Aorta (tissue), 5 donors: ENCODE measurements at regions not wholly inside any gene's neighbourhood (a gene's known extent, or its start where the extent isn't known, plus 50 kb on each side); places are given as distances from the start of the nearest gene placed in this dataset.

Experiments
- ATAC-seq: fragments of 200-7000 bp; cut with Tn5 transposase; one replicate; pipeline ENCODE4 v1.9.1; 2022; ENCODE audit warnings: moderate library complexity; ENCODE audit not compliant: low FRiP score
- DNase-seq, 2 donors: peaks; one replicate each; pipeline ENCODE4 v3.0.0-alpha.2; 2020
- H3K27ac ChIP-seq, 2 donors: one replicate each; pipeline ENCODE4 v1.5.1; 2013; ENCODE audit warnings: low read length in 2 of 2, mild to moderate bottlenecking in 2 of 2, moderate library complexity in 2 of 2, control low read depth in 1 of 2, inconsistent platforms in 1 of 2, low read depth in 1 of 2
- H3K27me3 ChIP-seq, 2 donors: one replicate each; pipeline ENCODE4 v1.6.1; 2013; ENCODE audit warnings: control low read depth in 1 of 2, low read length in 1 of 2, mild to moderate bottlenecking in 1 of 2, moderate library complexity in 1 of 2; ENCODE audit not compliant: insufficient read depth in 2 of 2, control insufficient read depth in 1 of 2
- H3K36me3 ChIP-seq, 2 donors: one replicate each; pipeline ENCODE4 v1.6.1; 2013; ENCODE audit warnings: control low read depth in 1 of 2, low read length in 1 of 2, mild to moderate bottlenecking in 1 of 2; ENCODE audit not compliant: insufficient read depth in 2 of 2, control insufficient read depth in 1 of 2
- H3K4me1 ChIP-seq, 2 donors: one replicate each; pipeline ENCODE4 v1.6.1; 2013; ENCODE audit warnings: low read length in 2 of 2, control low read depth in 1 of 2, mild to moderate bottlenecking in 1 of 2, moderate library complexity in 1 of 2; ENCODE audit not compliant: insufficient read depth in 2 of 2, control insufficient read depth in 1 of 2
- H3K4me3 ChIP-seq, 2 donors: one replicate each; pipeline ENCODE4 v1.5.1; 2013; ENCODE audit warnings: low read length in 2 of 2, control low read depth in 1 of 2, mild to moderate bottlenecking in 1 of 2
- H3K9me3 ChIP-seq: one replicate; pipeline ENCODE4 v1.6.1; 2013; ENCODE audit warnings: mild to moderate bottlenecking, low read length; ENCODE audit not compliant: control insufficient read depth
- WGBS, 2 donors: extraction: QIAGEN DNeasy Blood & Tissue Kit; methylation state at CpG; one replicate each; pipeline ENCODE4 v1.1.7; 2013; 5-methylcytosine and 5-hydroxymethylcytosine counted together
- intact Hi-C, 2 donors: fragments of 100-400 bp; cut with DNase I; formaldehyde crosslinking; loops; one replicate each; pipeline versions ENCODE4 v1.14.2 to v1.15.0; 2022
- donor health status: healthy with polysubstance abuse.
- donor health status: Bipolar disorder and iron deficiency.
- donor health status: DM: no; HTN: no; CAD: no.
- donor health status: DM: no; HTN: no; CAD: no.
- donor health status: DM: yes; HTN: yes; CAD: no.

DNA sequence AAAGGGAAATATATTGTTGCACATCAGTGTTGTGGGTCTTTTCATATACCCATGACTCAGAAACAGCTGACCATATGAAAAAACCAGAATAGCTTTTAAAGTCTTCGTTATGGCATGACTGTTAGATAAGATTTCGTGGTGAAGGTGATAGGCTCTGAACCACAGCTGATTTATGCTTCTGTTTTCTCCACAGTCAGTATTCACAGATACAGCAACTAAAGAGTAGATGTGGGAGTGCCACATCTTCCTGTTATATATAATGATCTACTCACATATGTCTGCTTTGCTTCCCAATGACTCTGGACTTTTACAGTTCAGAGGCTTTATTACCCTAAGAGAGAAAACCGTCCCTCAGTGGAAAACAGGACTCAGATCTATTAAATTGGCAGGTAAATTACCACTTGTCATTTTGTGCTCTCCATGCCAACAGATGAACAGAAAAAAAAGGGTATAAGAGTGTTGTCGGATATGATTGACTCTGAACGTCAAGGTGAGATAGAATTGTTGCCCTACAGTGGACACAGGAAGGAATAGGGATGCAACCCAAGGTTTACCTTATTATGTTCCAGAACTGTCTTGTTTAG lies 1037.1 kb downstream of the GALC start:
- Histone ChIP-seq H3K4me1 (no peaks in the 10 kb centered on the region), H3K27me3 (no peaks in the 10 kb centered on the region), H3K4me3 (no peak overlapping the region), H3K9me3 (no peaks in the 10 kb centered on the region), H3K36me3 (no peaks in the 10 kb centered on the region), H3K27ac (no peak overlapping the region)
- DNase-seq (no peak), ATAC-seq (no peak)
- intact Hi-C loops, result no loop called here
- WGBS, 2 donors, result 61 to 67% methylated on average over 5 of the region's 5 CpGs

GRCh38 chr14:86954623-86955022 lies 1038.4 kb downstream of the GALC start:
- Histone ChIP-seq H3K27me3 (no peaks in the 10 kb centered on the region), H3K4me1 (no peaks in the 10 kb centered on the region), H3K9me3 (no peaks in the 10 kb centered on the region), H3K36me3 (no peaks in the 10 kb centered on the region), H3K27ac (no peak overlapping the region), H3K4me3 (no peak overlapping the region)
- WGBS, 2 donors, result 38 to 41% methylated on average over 1 of the region's 1 CpG
- DNase-seq (no peak), ATAC-seq (no peak)
- intact Hi-C loops, result no loop called here

DNA sequence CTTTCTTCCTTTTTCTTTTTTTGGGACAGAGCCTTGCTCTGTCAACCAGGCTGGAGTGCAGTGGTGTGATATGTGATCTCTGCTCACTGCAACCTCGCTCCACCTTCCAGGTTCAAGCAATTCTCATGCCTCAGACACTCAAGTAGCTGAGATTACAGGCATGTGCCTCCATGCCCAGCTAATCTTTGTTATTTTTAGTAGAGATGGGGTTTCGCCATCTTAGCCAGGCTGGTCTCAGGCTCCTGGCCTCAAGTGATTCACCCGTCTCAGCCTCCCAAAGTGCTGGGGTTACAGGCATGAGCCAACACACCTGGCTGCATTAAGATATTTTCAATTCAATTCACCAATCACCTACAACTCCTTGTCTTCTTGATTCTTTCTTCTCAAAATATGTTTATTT lies 1046.5 kb downstream of the GALC start:
- DNase-seq, result no peak
- ATAC-seq, result no peak
- no peaks in the 10 kb centered on the region for H3K36me3 ChIP-seq
- no peaks in the 10 kb centered on the region for H3K4me1 ChIP-seq
- 80 to 83% methylated on average over 3 of the region's 3 CpGs for WGBS, 2 donors
- H3K27ac ChIP-seq, result no peak overlapping the region
- no peaks in the 10 kb centered on the region for H3K27me3 ChIP-seq
- intact Hi-C loops, result no loop called here
- no peak overlapping the region for H3K4me3 ChIP-seq
- no peaks in the 10 kb centered on the region for H3K9me3 ChIP-seq

DNA sequence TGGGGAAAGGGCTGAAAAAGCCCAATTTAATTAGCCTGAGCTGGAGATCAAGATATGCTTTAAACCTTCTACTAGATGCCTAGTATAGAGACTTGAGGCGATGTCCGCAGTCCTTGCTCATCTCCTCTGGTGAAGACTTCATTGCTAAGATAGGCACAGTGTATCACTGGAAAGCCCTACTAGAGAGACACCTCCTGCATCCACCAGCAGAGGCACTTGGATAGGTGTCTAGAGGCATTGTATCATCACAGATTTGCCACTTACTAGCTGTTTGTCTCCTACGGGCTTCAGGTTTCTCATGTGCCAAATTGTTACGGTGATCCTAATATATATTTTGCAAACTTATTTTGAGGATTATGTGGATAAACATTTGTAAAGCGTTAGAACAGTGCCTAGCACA lies 1048.5 kb downstream of the GALC start:
- H3K4me1 ChIP-seq, result no peaks in the 10 kb centered on the region
- intact Hi-C loops, result no loop called here
- no peaks in the 10 kb centered on the region for H3K27me3 ChIP-seq
- no peaks in the 10 kb centered on the region for H3K36me3 ChIP-seq
- no peak overlapping the region for H3K27ac ChIP-seq
- WGBS, 2 donors, result 85% methylated on average over 5 of the region's 5 CpGs
- H3K4me3 ChIP-seq, result no peak overlapping the region
- peaks cover 1% of the 10 kb centered on the region for H3K9me3 ChIP-seq
- DNase-seq (no peak), ATAC-seq (no peak)

- intact Hi-C loops, result no loop called here
- no peak for DNase-seq
- no peaks in the 10 kb centered on the region for H3K27me3 ChIP-seq
- no peak for ATAC-seq
- 77 to 83% methylated on average over 5 of the region's 5 CpGs for WGBS, 2 donors
- H3K9me3 ChIP-seq, result peaks cover 1% of the 10 kb centered on the region
- no peaks in the 10 kb centered on the region for H3K36me3 ChIP-seq
- no peaks in the 10 kb centered on the region for H3K4me1 ChIP-seq
- no peak overlapping the region for H3K27ac ChIP-seq
- no peak overlapping the region for H3K4me3 ChIP-seq
These were observed 1049.3 kb downstream of the GALC start for GRCh38 chr14:86943391-86944365.

DNA sequence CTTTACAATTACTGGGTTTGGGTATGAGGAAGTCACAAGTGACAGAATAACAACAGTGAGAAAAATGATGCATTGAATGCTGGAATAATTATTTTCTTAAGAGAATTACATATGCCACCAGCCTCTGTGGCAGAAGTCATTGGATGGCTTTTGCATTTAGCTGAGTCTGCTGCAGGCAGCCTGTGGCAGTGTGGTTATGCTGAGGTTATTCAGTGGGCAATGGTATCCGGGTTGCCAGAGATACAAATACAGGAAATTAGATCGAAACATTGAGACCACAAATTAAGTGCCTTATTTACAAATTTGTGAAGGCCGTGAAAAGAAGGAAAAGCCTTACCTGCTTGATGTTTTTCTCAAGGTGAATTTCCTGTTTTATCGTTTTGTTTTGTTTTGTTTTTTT lies 1050.0 kb downstream of the GALC start:
- no peaks in the 10 kb centered on the region for H3K27me3 ChIP-seq
- 66 to 73% methylated on average over 4 of the region's 4 CpGs for WGBS, 2 donors

GRCh38 chr14:86940106-86940505 lies 1052.9 kb downstream of the GALC start:
- WGBS, 2 donors, result 42 to 60% methylated on average over 2 of the region's 2 CpGs
- DNase-seq, result no peak
- no peaks in the 10 kb centered on the region for H3K4me1 ChIP-seq
- H3K36me3 ChIP-seq, result no peaks in the 10 kb centered on the region
- intact Hi-C loops, result no loop called here
- H3K27ac ChIP-seq, result no peak overlapping the region
- H3K27me3 ChIP-seq, result no peaks in the 10 kb centered on the region
- ATAC-seq, result no peak
- H3K9me3 ChIP-seq, result peaks cover 1% of the 10 kb centered on the region
- no peak overlapping the region for H3K4me3 ChIP-seq

More for the DNA sequence above, 1050.0 kb downstream of the GALC start:
- DNase-seq, result no peak
- no peaks in the 10 kb centered on the region for H3K36me3 ChIP-seq
- no peak overlapping the region for H3K4me3 ChIP-seq
- no peak overlapping the region for H3K27ac ChIP-seq
- no peak for ATAC-seq
- H3K4me1 ChIP-seq, result no peaks in the 10 kb centered on the region
- peaks cover 1% of the 10 kb centered on the region for H3K9me3 ChIP-seq
- intact Hi-C loops, result no loop called here

DNA sequence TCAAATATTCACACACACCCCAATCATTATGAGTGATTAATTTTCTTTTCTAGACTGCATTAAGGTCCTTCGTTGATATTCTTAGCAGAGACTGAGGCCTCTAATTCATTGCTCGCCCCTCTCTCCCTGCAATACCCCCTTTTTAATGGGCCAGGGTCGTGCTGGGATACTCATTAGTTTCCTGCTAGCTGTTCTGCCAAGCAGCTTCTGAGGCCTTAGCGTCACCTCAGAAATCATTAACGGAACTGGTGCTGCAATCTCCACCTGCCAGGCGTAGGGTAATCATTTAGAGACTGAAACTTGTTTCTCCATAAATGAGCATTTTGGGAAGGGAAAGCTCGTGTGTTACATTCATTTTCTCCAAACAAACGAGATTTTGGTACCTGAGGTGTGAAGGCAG lies 1054.7 kb downstream of the GALC start:
- DNase-seq (no peak), ATAC-seq (no peak)
- intact Hi-C loops, result no loop called here
- Histone ChIP-seq H3K36me3 (no peaks in the 10 kb centered on the region), H3K9me3 (peaks cover 3% of the 10 kb centered on the region), H3K4me3 (no peak overlapping the region), H3K4me1 (no peaks in the 10 kb centered on the region), H3K27ac (no peak overlapping the region), H3K27me3 (no peaks in the 10 kb centered on the region)
- 71 to 73% methylated on average over 8 of the region's 8 CpGs for WGBS, 2 donors

DNA sequence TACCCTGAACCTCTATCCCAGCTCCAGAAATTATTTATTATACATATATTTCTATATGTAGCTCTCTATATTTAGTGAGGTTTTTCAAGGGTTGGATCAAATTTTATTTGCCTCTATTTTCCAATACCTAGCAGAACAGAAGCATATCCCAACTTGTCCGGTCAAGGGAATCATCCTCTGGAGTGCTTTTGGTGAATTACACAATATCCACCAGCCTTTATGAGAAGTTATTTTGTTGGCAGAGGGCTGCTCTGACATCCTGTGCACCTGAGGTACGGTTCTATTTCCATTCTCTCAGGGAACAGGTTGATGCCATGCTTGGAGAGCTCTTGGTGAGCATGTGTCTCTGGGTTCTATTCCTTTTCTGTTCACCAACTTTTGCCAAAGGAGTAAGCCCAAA lies 1056.4 kb downstream of the GALC start:
- no peaks in the 10 kb centered on the region for H3K36me3 ChIP-seq
- H3K4me3 ChIP-seq, result no peak overlapping the region
- WGBS, 2 donors, result 82 to 90% methylated on average over 2 of the region's 2 CpGs
- ATAC-seq (no peak), DNase-seq (no peak)
- H3K9me3 ChIP-seq, result peaks cover 3% of the 10 kb centered on the region
- H3K27me3 ChIP-seq, result no peaks in the 10 kb centered on the region
- H3K4me1 ChIP-seq, result no peaks in the 10 kb centered on the region
- no peak overlapping the region for H3K27ac ChIP-seq
- intact Hi-C loops, result no loop called here
